ENCODE measurements at regions not wholly inside any gene's neighbourhood (a gene's known extent, or its start where the extent isn't known, plus 50 kb on each side); places are given as distances from the start of the nearest gene placed in this dataset.

- H3K4me1 ChIP-seq (ENCODE audit: control insufficient read depth in 1 of 2, insufficient read depth in 2 of 2, low read length in 2 of 2): peaks cover 22 to 27% of the 10 kb centered on the region in 2 donors
- no peak overlapping the region for H3K4me3 Mint-ChIP-seq
- no peaks in the 10 kb centered on the region for H3K79me2 ChIP-seq (ENCODE audit: insufficient read depth, low read length)
- peaks cover 21% of the 10 kb centered on the region for H3K4me1 Mint-ChIP-seq
- WGBS (ENCODE audit: insufficient coverage): 100% methylated on average over 5 of the region's 8 CpGs
- H3K9me3 Mint-ChIP-seq: peaks cover 17 to 41% (median 37%) of the 10 kb centered on the region in 7 donors
- H4K20me1 ChIP-seq (ENCODE audit: insufficient read depth, low read length): no peaks in the 10 kb centered on the region
- no peak overlapping the region for H2AFZ ChIP-seq (ENCODE audit: insufficient read depth, low read depth, low read length, poor library complexity, severe bottlenecking)
- peak overlapping the region in 1 of 7 donors; percentile 26 for H3K27ac Mint-ChIP-seq
- H3K9me3 ChIP-seq (replicated peaks in 1 of 2; ENCODE audit: control insufficient read depth in 1 of 2, insufficient read depth in 1 of 2, low read length in 2 of 2): peaks cover 24 to 30% of the 10 kb centered on the region in 2 donors
- DNase-seq: no peak
- no peak overlapping the region for H3K9ac ChIP-seq (ENCODE audit: insufficient read depth, low read length, poor library complexity, severe bottlenecking)
- no peaks in the 10 kb centered on the region for H3K36me3 ChIP-seq (replicated peaks in 1 of 2; ENCODE audit: control insufficient read depth in 1 of 2, insufficient read depth in 2 of 2, low read length in 2 of 2)
- no peak overlapping the region for H3K27ac ChIP-seq (ENCODE audit: low read depth in 1 of 2, low read length in 2 of 2)
- no peak overlapping the region for H3K4me2 ChIP-seq (replicated peaks; ENCODE audit: extremely low read depth, low read length, poor library complexity, severe bottlenecking)
- H3K36me3 Mint-ChIP-seq: peaks cover 1 to 8% of the 10 kb centered on the region in 2 donors
- H3K27me3 ChIP-seq (ENCODE audit: control insufficient read depth in 2 of 2, insufficient read depth in 2 of 2, low read length in 2 of 2): no peaks in the 10 kb centered on the region
- intact Hi-C loops (cut with micrococcal nuclease): no loop called here
- H3K27me3 Mint-ChIP-seq (ENCODE audit: low read depth in 3 of 3): peaks cover 0 to 6% (median 1%) of the 10 kb centered on the region in 3 donors
- H3K4me3 ChIP-seq (replicated peaks in 1 of 3; ENCODE audit: low read depth in 2 of 3, low read length in 3 of 3): no peak overlapping the region
- TF ChIP-seq CTCF (IDR thresholded peaks at IDR 0.05): no peak
These were observed 248.8 kb downstream of the ERMARD start for GRCh38 chr6:170000071-170000843.

DNA sequence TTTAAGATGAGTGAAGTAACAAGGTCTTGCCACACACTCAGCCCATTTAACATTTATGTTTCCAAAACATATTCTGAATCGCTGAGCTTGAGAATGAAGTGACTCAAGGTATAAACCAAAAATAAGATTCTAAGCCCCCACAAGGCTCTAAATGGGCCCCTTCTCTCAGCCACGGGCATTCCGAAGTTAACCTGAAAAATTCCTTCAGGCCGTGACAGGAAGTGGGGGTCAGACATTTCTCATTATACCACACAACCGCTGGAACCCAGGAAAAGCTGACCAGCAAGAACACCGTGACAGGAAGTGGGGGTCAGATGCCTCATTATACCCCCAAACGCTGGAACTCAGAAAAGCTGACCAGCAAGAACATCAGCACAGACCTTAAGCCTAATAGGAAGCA is 247.9 kb downstream of the ERMARD start:
- Histone ChIP-seq H4K20me1 (ENCODE audit: insufficient read depth, low read length) (no peaks in the 10 kb centered on the region), H3K4me3 (replicated peaks in 1 of 3; ENCODE audit: low read depth in 2 of 3, low read length in 3 of 3) (no peak overlapping the region), H3K4me1 (ENCODE audit: control insufficient read depth in 1 of 2, insufficient read depth in 2 of 2, low read length in 2 of 2) (peaks cover 20 to 22% of the 10 kb centered on the region in 2 donors), H3K9me3 (replicated peaks in 1 of 2; ENCODE audit: control insufficient read depth in 1 of 2, insufficient read depth in 1 of 2, low read length in 2 of 2) (peaks cover 17 to 23% of the 10 kb centered on the region in 2 donors), H3K4me2 (replicated peaks; ENCODE audit: extremely low read depth, low read length, poor library complexity, severe bottlenecking) (no peak overlapping the region), H3K9ac (ENCODE audit: insufficient read depth, low read length, poor library complexity, severe bottlenecking) (no peak overlapping the region), H3K36me3 (replicated peaks in 1 of 2; ENCODE audit: control insufficient read depth in 1 of 2, insufficient read depth in 2 of 2, low read length in 2 of 2) (no peaks in the 10 kb centered on the region), H3K27ac (ENCODE audit: low read depth in 1 of 2, low read length in 2 of 2) (no peak overlapping the region), H3K27me3 (ENCODE audit: control insufficient read depth in 2 of 2, insufficient read depth in 2 of 2, low read length in 2 of 2) (no peaks in the 10 kb centered on the region), H2AFZ (ENCODE audit: insufficient read depth, low read depth, low read length, poor library complexity, severe bottlenecking) (no peak overlapping the region), H3K79me2 (ENCODE audit: insufficient read depth, low read length) (no peaks in the 10 kb centered on the region)
- intact Hi-C loops (cut with micrococcal nuclease): no loop called here
- peaks cover 1 to 6% (median 4%) of the 10 kb centered on the region in 3 donors for H3K27me3 Mint-ChIP-seq (ENCODE audit: low read depth in 3 of 3)
- no peak overlapping the region for H3K27ac Mint-ChIP-seq
- peaks cover 14 to 33% (median 29%) of the 10 kb centered on the region in 7 donors for H3K9me3 Mint-ChIP-seq
- H3K4me3 Mint-ChIP-seq: no peak overlapping the region
- WGBS (ENCODE audit: insufficient coverage): 61% methylated on average over 3 of the region's 7 CpGs
- H3K4me1 Mint-ChIP-seq: peaks cover 18% of the 10 kb centered on the region
- DNase-seq: no peak
- peaks cover 1 to 5% of the 10 kb centered on the region in 2 donors for H3K36me3 Mint-ChIP-seq
- TF ChIP-seq CTCF (IDR thresholded peaks at IDR 0.05): no peak

Measured in CD14-positive monocyte (primary cell).